ENCODE measurements at regions not wholly inside any gene's neighbourhood (a gene's known extent, or its start where the extent isn't known, plus 50 kb on each side); places are given as distances from the start of the nearest gene placed in this dataset.

DNA sequence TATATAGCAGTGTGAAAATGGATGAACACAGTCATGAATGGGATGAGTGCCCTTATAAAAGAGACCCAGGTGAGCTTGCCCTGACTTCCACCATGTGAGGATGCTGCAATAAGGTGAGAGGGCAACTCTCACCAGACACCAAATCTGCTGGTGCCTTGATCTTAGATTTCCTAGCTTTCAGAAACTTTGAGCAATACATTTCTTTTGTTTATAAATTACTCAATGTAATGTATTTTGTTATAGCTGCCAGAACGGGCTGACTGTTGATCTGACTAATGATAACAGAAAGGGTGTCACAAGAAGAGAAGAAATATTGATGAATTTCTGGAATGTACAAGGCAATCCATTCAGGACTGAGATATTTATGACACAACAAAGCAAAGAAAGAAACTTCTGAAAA lies 180.5 kb downstream of the MCHR2 start:
- no peak for TF ChIP-seq POLR2A (IDR thresholded peaks at IDR 0.05)
- TF ChIP-seq, protein P1, sequence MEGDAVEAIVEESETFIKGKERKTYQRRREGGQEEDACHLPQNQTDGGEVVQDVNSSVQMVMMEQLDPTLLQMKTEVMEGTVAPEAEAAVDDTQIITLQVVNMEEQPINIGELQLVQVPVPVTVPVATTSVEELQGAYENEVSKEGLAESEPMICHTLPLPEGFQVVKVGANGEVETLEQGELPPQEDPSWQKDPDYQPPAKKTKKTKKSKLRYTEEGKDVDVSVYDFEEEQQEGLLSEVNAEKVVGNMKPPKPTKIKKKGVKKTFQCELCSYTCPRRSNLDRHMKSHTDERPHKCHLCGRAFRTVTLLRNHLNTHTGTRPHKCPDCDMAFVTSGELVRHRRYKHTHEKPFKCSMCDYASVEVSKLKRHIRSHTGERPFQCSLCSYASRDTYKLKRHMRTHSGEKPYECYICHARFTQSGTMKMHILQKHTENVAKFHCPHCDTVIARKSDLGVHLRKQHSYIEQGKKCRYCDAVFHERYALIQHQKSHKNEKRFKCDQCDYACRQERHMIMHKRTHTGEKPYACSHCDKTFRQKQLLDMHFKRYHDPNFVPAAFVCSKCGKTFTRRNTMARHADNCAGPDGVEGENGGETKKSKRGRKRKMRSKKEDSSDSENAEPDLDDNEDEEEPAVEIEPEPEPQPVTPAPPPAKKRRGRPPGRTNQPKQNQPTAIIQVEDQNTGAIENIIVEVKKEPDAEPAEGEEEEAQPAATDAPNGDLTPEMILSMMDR (IDR thresholded peaks at IDR 0.05), result no peak

All from testis (tissue), 2 donors.